GM12875 (cell line): ENCODE measurements at regions not wholly inside any gene's neighbourhood (a gene's known extent, or its start where the extent isn't known, plus 50 kb on each side); places are given as distances from the start of the nearest gene placed in this dataset.

Experiments
- H3K4me3 ChIP-seq: one replicate; pipeline ENCODE4 v1.5.1; 2011; ENCODE audit warnings: low read depth, low read length, control low read depth
- TF ChIP-seq, protein P1 (sequence below): IDR thresholded peaks from 2 replicates; pipeline ENCODE4 v1.5.1; 2011; ENCODE audit warnings: low read depth, mild to moderate bottlenecking, control low read depth, inconsistent platforms, low read length, moderate library complexity, borderline replicate concordance; ENCODE audit not compliant: insufficient read depth

DNA sequence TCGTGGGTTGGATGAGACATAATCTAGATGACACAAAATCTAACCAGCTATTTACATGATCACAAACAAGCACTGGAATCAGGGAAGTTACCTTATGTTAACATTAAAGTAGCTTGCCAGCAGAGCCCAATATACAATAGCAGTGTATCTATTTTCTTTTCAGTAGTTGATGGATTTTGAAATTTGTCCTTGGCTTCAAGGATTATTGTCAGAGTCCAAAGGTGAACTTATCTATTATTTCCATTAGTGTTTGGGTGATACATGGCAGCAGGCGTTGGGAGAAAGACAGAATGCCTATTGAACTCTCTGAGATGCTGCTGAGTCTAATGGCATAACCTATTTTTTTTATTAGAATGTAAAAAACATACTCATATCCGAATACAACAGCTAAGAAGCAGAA lies 223.2 kb upstream of the ACTBL2 start:
- no peak overlapping the region for H3K4me3 ChIP-seq
- TF ChIP-seq, protein P1, sequence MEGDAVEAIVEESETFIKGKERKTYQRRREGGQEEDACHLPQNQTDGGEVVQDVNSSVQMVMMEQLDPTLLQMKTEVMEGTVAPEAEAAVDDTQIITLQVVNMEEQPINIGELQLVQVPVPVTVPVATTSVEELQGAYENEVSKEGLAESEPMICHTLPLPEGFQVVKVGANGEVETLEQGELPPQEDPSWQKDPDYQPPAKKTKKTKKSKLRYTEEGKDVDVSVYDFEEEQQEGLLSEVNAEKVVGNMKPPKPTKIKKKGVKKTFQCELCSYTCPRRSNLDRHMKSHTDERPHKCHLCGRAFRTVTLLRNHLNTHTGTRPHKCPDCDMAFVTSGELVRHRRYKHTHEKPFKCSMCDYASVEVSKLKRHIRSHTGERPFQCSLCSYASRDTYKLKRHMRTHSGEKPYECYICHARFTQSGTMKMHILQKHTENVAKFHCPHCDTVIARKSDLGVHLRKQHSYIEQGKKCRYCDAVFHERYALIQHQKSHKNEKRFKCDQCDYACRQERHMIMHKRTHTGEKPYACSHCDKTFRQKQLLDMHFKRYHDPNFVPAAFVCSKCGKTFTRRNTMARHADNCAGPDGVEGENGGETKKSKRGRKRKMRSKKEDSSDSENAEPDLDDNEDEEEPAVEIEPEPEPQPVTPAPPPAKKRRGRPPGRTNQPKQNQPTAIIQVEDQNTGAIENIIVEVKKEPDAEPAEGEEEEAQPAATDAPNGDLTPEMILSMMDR = no peak

DNA sequence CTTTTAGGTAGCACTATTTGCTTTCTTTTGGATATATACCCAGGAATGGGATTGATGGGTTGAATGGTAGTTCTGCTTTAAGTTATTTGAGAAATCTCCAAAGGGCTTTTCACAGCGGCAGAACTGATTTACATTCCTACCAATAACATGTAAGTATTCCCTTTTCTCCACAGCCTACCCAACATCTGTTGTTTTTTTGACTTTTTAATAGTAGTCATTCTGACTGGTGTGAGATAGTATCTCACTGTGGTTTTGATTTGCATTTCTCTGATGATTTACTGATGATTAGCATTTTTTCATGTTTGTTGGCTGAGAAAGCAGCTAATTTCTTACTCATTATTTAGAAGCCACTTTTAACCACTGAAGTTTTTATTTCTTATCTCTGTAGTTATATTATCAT lies 221.1 kb upstream of the ACTBL2 start:
- TF ChIP-seq, protein P1 = no peak
- H3K4me3 ChIP-seq = no peak overlapping the region

GRCh38 chr5:57700484-57700883 lies 217.9 kb upstream of the ACTBL2 start:
- H3K4me3 ChIP-seq = no peak overlapping the region
- TF ChIP-seq, protein P1 = no peak

DNA sequence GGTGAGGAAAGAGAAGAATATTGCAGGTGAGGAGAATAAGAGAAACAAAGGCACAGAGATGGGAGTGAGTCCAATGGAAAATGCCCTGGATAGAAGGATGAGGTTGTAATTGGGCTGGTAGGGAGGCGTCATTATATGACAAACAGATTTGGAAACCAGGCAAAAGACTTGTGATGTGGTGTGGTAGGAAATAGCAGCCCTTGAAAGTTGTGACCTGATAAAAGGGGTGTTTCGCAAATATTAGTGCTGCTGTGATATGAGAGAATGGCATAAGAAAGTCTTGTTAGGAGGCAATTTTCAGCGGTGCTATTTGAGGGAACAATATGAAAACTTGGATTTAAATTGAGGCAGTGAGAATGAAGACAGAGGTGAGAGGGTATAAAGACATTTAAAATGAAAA lies 217.5 kb upstream of the ACTBL2 start:
- TF ChIP-seq, protein P1 = no peak
- no peak overlapping the region for H3K4me3 ChIP-seq

DNA sequence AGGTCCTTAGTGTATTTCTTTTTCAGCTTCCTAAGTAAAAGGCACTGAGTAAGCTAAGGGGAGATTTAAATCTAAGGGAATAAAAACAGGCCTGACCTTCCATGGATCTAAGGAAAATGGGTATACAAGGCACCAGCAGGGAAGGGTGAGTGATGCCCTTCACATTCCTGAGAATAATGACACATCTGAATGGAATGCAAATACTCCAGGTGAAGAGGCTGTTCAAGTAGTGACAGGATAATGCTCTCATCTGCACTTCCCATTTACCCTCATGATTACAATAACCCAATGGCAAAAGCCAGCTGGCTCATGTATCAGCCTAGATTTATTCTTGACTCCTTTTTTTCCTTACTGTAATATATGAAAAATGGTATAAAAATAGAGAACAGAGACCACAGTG lies 216.2 kb upstream of the ACTBL2 start:
- TF ChIP-seq, protein P1 = no peak
- no peak overlapping the region for H3K4me3 ChIP-seq

GRCh38 chr5:57698086-57698485 lies 215.5 kb upstream of the ACTBL2 start:
- no peak overlapping the region for H3K4me3 ChIP-seq
- TF ChIP-seq, protein P1 = no peak

- TF ChIP-seq, protein P1 = no peak
- no peak overlapping the region for H3K4me3 ChIP-seq
These were observed 214.4 kb upstream of the ACTBL2 start for GRCh38 chr5:57696825-57697570.
